Bronchial epithelial cell (primary cell): ENCODE measurements at regions not wholly inside any gene's neighbourhood (a gene's known extent, or its start where the extent isn't known, plus 50 kb on each side); places are given as distances from the start of the nearest gene placed in this dataset.
"Not testable (repeated sequence)": the region's sequence is repeated elsewhere in the genome, so short reads cannot be mapped to it uniquely, and the experiment has no call there.

Source experiments
- DNase-seq: peaks from one replicate; pipeline ENCODE4 v3.0.0-alpha.2; 2010; ENCODE audit warnings: low read depth
- FAIRE-seq: peaks from 2 replicates; lab custom pipeline; 2011; peaks lifted over from hg19 to GRCh38; lab: Jason Lieb, UNC
- H3K27me3 ChIP-seq: 2 replicates; pipeline ENCODE4 v1.5.1; 2011; ENCODE audit warnings: low read length; ENCODE audit not compliant: control insufficient read depth, insufficient read depth
- H3K36me3 ChIP-seq: 2 replicates; pipeline ENCODE4 v1.5.1; 2011; ENCODE audit warnings: low read length; ENCODE audit not compliant: control insufficient read depth, insufficient read depth
- H3K4me3 ChIP-seq: 2 replicates; pipeline ENCODE4 v1.5.1; 2011; ENCODE audit warnings: mild to moderate bottlenecking, low read depth, low read length, control low read depth
- TF ChIP-seq, protein P1 (sequence below): IDR thresholded peaks from 2 replicates; pipeline ENCODE4 v1.5.1; 2011; ENCODE audit warnings: mild to moderate bottlenecking, moderate library complexity, low read length, control low read depth, inconsistent platforms; ENCODE audit not compliant: insufficient read depth, severe bottlenecking

DNA sequence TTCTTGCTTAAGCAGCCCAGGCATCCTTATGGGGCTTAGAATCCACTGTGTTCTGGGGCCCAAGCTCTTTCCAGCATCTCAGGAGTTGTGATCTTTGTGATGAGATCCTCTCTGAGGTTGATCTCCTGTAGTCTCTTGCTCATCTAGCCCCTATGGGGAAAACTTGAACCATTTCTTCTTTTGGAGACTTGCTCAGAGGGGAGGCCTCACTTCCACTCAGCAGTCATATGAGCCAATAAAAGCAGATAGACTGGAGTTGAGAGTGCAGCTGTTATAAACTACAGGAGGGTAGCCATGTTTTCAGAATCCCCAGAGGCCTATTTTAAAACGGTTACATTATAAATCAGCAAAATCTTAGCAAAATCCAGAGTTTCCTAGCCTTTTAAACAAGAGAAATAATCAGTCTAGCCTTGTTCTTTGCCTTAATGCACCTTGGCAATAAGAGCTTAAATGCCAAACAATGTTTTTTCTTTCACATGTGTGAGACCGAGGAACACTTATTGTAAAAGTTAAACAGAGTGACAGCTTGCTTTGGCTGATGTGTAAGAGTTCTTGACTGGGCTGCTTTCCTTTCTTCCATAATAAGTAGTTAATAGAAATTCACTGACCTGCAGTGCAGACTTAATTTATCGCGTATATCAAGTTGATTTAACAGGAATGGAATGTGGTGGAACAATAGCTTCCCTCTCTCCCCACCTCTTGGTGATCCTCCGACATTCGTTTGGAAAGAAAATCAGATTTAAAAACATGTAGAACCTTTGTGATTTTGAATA is 168.3 kb downstream of the NEDD1 start:
- no peaks in the 10 kb centered on the region for H3K27me3 ChIP-seq
- H3K4me3 ChIP-seq: no peak overlapping the region
- FAIRE-seq (no peak), DNase-seq (peak; percentile 51)
- TF ChIP-seq, protein P1, sequence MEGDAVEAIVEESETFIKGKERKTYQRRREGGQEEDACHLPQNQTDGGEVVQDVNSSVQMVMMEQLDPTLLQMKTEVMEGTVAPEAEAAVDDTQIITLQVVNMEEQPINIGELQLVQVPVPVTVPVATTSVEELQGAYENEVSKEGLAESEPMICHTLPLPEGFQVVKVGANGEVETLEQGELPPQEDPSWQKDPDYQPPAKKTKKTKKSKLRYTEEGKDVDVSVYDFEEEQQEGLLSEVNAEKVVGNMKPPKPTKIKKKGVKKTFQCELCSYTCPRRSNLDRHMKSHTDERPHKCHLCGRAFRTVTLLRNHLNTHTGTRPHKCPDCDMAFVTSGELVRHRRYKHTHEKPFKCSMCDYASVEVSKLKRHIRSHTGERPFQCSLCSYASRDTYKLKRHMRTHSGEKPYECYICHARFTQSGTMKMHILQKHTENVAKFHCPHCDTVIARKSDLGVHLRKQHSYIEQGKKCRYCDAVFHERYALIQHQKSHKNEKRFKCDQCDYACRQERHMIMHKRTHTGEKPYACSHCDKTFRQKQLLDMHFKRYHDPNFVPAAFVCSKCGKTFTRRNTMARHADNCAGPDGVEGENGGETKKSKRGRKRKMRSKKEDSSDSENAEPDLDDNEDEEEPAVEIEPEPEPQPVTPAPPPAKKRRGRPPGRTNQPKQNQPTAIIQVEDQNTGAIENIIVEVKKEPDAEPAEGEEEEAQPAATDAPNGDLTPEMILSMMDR: no peak
- no peaks in the 10 kb centered on the region for H3K36me3 ChIP-seq

DNA sequence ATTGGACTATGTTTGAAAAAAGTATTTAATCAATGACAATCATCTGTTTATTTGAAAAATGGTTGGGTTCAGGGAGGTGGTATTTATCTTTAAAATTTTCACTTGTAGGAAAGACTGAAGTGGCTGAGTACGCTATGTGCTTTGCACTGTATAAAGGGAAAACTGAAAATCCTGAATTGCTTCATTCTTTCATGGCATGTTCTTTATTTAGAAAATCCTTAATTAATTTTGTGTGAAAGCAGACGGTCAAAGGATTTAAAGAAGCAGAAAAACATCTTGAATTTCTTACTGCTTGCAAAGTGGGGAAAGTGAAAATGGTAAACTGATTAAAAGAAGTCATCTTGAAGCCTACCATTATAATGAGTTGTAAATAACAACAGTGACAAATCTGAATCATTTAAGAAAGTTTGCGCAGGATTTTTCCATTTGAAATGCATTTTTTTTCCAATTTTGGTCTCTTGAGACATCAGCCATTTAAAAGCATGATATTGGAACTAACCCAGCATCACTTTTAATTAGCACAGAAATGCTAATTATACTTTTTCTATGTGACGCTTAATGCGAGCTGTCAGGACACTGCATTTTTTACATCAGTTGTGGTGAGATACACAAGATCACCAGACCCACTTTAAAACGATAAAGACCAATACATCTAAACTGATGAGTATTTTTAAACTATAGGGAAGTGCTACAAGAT is 169.0 kb downstream of the NEDD1 start:
- DNase-seq: no peak
- H3K36me3 ChIP-seq: no peaks in the 10 kb centered on the region
- FAIRE-seq: no peak
- H3K4me3 ChIP-seq: no peak overlapping the region
- no peaks in the 10 kb centered on the region for H3K27me3 ChIP-seq
- TF ChIP-seq, protein P1: no peak

DNA sequence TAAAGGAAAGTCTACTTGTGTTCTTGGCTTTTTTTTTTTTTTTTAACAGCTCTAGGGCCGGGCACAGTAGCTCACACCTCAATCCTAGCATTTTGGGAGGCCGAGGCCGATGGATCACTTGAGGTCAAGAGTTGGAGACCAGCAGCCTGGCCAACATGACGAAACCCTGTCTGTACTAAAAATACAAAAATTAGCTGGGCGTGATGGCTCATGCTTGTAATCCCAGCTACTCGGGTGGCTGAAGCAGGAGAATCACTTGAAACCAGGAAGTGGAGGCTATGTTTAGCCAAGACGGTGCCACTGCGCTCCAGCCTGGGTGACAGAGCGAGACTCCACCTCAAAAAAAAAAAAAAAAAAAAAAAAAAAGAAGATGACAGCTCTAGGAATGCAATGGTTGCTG is 169.9 kb downstream of the NEDD1 start:
- not testable (repeated sequence) for FAIRE-seq

DNA sequence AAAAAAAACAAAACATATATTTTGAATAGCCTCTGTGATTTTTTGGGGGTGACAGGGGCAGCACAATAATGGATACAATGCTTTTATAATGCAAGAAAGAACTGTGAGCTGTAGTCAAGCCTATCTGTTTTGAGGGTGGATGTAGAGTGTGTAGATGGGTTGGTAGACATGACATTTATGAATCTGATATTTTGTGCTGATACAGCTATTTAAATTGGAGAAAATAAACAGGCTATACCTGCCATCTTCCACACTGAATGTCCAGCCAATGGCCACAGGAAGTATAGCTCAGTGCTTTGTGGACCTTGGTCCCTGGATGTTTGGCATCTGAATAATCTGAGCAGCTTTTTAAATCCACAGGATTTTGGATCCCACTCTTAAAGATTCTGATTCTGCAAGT is 175.0 kb downstream of the NEDD1 start:
- Histone ChIP-seq H3K36me3 (no peaks in the 10 kb centered on the region), H3K27me3 (no peaks in the 10 kb centered on the region), H3K4me3 (no peak overlapping the region)
- TF ChIP-seq, protein P1: no peak
- FAIRE-seq: no peak
- DNase-seq: no peak

More for the DNA sequence above, 169.9 kb downstream of the NEDD1 start:
- DNase-seq: peak; percentile 31
- not testable (repeated sequence) for H3K27me3 ChIP-seq, H3K4me3 ChIP-seq, H3K36me3 ChIP-seq

DNA sequence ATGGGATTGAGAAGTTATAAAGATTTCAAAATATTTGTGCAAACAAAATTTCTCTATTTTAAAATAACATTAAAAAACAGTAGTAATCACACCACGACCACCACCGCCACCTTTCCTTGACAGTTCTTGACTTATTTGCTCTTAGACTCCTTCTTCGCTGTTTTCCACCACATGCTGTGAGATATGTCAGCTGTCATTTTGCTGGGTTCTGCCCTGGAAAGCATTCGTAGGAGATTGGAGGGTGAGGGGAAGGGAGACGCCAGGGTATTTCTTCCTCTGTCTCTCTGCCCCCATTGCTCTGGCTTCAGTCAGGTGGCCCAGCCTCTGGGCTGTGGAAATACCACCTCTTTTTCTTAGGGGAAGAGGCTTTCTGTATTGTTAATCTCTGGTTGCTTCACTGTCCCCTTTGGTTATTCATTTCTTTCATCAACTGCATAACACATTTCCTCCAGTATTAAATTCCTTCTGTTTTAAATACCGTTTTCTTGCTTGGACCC is 186.2 kb downstream of the NEDD1 start:
- DNase-seq (no peak), FAIRE-seq (no peak)
- no peaks in the 10 kb centered on the region for H3K36me3 ChIP-seq
- H3K27me3 ChIP-seq: no peaks in the 10 kb centered on the region
- no peak overlapping the region for H3K4me3 ChIP-seq
- TF ChIP-seq, protein P1: no peak

DNA sequence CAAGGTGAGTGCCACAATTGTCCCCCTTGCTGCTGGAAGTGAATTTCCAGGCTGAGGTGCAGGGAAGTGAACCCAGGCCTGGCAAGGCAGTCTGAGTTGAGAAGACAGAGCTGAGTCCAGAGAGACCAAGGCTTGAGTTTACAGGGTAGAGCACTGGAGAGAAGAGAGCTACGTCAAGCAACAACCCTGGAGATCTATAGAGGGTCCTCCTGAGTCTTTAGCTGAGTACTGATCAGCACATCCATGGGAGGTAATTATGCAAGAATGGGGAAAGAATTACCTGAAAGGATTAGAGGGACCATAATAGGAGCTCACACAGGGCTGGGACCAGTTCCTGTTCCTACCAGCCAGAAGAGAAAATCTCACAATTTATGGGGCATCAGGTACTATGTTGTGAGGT is 190.7 kb downstream of the NEDD1 start:
- TF ChIP-seq, protein P1: no peak
- no peaks in the 10 kb centered on the region for H3K27me3 ChIP-seq
- no peak for DNase-seq
- no peaks in the 10 kb centered on the region for H3K36me3 ChIP-seq
- no peak overlapping the region for H3K4me3 ChIP-seq
- FAIRE-seq: no peak
